IMR-90 (cell line): ENCODE measurements at regions not wholly inside any gene's neighbourhood (a gene's known extent, or its start where the extent isn't known, plus 50 kb on each side); places are given as distances from the start of the nearest gene placed in this dataset.
A peak's percentile ranks its signal among the peaks of the same experiment; 100 is the strongest.

ENCODE experiments used
- ATAC-seq: fragments of 200-7000 bp; cut with Tn5 transposase; 2 replicates; pipeline ENCODE4 v1.9.1; 2020; ENCODE audit warnings: low read depth, mild to moderate bottlenecking, moderate library complexity
- BruUV-seq: library from RNA; stranded (reverse); fragments of 400-500 nt; replicated peaks from 2 replicates; lab custom pipeline; 2021; lab: Mats Ljungman, UMichigan
- CTCF ChIA-PET: fragments of 300-600 bp; formaldehyde crosslinking; extraction: SDS; loops from one replicate; lab custom pipeline; 2021; ENCODE audit warnings: antibody characterized with exemption; lab: Yijun Ruan, JAX
- POLR2A ChIA-PET: fragments of 300-600 bp; sonication (Branson Sonifier 250); formaldehyde crosslinking; loops from one replicate; lab custom pipeline; 2022; ENCODE audit warnings: antibody characterized with exemption; ENCODE audit not compliant: unreplicated experiment; lab: Charles Lee
- DNase-seq: peaks from one replicate; pipeline ENCODE4 v3.0.0; 2013
- H2AFZ ChIP-seq: replicated peaks from 2 replicates; pipeline ENCODE3; 2013; ENCODE audit warnings: low read length, mild to moderate bottlenecking; ENCODE audit not compliant: poor library complexity
- H2AK5ac ChIP-seq: 2 replicates; pipeline ENCODE4 v1.6.1; 2013; ENCODE audit warnings: low read depth, low read length, inconsistent platforms
- H2AK9ac ChIP-seq: replicated peaks from 2 replicates; pipeline ENCODE3; 2013; ENCODE audit warnings: mild to moderate bottlenecking, low read depth, low read length, moderate library complexity; ENCODE audit not compliant: poor library complexity
- H2BK120ac ChIP-seq: 2 replicates; pipeline ENCODE4 v1.6.1; 2013; ENCODE audit warnings: low read depth, low read length, inconsistent platforms
- H2BK15ac ChIP-seq: 3 replicates; pipeline ENCODE4 v1.6.1; 2013; ENCODE audit warnings: low read depth, low read length, inconsistent platforms
- H2BK20ac ChIP-seq: 2 replicates; pipeline ENCODE4 v1.6.1; 2013; ENCODE audit warnings: low read depth, mild to moderate bottlenecking, inconsistent platforms, low read length, moderate library complexity
- H2BK5ac ChIP-seq: 2 replicates; pipeline ENCODE4 v1.6.1; 2013; ENCODE audit warnings: mild to moderate bottlenecking, low read depth, low read length, inconsistent platforms; ENCODE audit not compliant: poor library complexity, severe bottlenecking
- H3K14ac ChIP-seq: replicated peaks from 2 replicates; pipeline ENCODE4 v1.6.1; 2013; ENCODE audit warnings: low read depth, low read length, inconsistent platforms
- H3K18ac ChIP-seq: 2 replicates; pipeline ENCODE4 v1.6.1; 2013; ENCODE audit warnings: low read depth, low read length, control low read depth
- H3K23ac ChIP-seq: 2 replicates; pipeline ENCODE4 v1.6.1; 2013; ENCODE audit warnings: low read depth, low read length, inconsistent platforms
- H3K27ac ChIP-seq: 2 replicates; pipeline ENCODE4 v1.5.1; 2013; ENCODE audit warnings: mild to moderate bottlenecking, control low read depth, low read length; ENCODE audit not compliant: insufficient read depth
- H3K27me3 ChIP-seq: 2 replicates; pipeline ENCODE4 v1.6.1; 2013; ENCODE audit warnings: low read length; ENCODE audit not compliant: control insufficient read depth, insufficient read depth
- H3K36me3 ChIP-seq: 2 replicates; pipeline ENCODE4 v1.6.1; 2013; ENCODE audit warnings: low read length, mixed read lengths; ENCODE audit not compliant: control insufficient read depth, insufficient read depth
- H3K4ac ChIP-seq: 2 replicates; pipeline ENCODE4 v1.6.1; 2013; ENCODE audit warnings: low read depth, low read length, inconsistent platforms
- H3K4me1 ChIP-seq: 2 replicates; pipeline ENCODE4 v1.6.1; 2013; ENCODE audit warnings: low read length, mixed read lengths; ENCODE audit not compliant: control insufficient read depth, insufficient read depth
- H3K4me2 ChIP-seq: 2 replicates; pipeline ENCODE4 v1.6.1; 2013; ENCODE audit warnings: low read depth, mild to moderate bottlenecking, control low read depth, low read length, moderate library complexity
- H3K4me3 ChIP-seq: 2 replicates; pipeline ENCODE4 v1.5.1; 2013; ENCODE audit warnings: low read depth, mild to moderate bottlenecking, control low read depth, low read length, moderate library complexity; ENCODE audit not compliant: insufficient read depth
- H3K56ac ChIP-seq: 2 replicates; pipeline ENCODE4 v1.6.1; 2013; ENCODE audit warnings: low read length, inconsistent platforms; ENCODE audit not compliant: insufficient read depth; ENCODE audit errors: extremely low read depth
- H3K79me1 ChIP-seq, 2 experiments: 2 replicates each; pipeline ENCODE4 v1.6.1; 2013; ENCODE audit warnings: low read length in 2 of 2, inconsistent platforms in 1 of 2, low read depth in 1 of 2
- H3K9ac ChIP-seq: 2 replicates; pipeline ENCODE4 v1.6.1; 2013; ENCODE audit warnings: low read depth, low read length, control low read depth
- H3K9me1 ChIP-seq: 2 replicates; pipeline ENCODE4 v1.6.1; 2013; ENCODE audit warnings: low read length, inconsistent platforms; ENCODE audit not compliant: insufficient read depth
- H3K9me3 ChIP-seq: 2 replicates; pipeline ENCODE4 v1.6.1; 2013; ENCODE audit warnings: low read length; ENCODE audit not compliant: control insufficient read depth, insufficient read depth
- H4K20me1 ChIP-seq: 2 replicates; pipeline ENCODE4 v1.6.1; 2013; ENCODE audit warnings: low read length, inconsistent platforms; ENCODE audit not compliant: insufficient read depth
- H4K5ac ChIP-seq: 2 replicates; pipeline ENCODE4 v1.6.1; 2013; ENCODE audit warnings: mild to moderate bottlenecking, low read depth, low read length, control low read depth
- H4K8ac ChIP-seq, 2 experiments: 2 replicates each; pipeline ENCODE4 v1.6.1; 2013; ENCODE audit warnings: low read depth in 2 of 2, low read length in 2 of 2, control low read depth in 1 of 2, inconsistent platforms in 1 of 2
- H4K91ac ChIP-seq: 2 replicates; pipeline ENCODE4 v1.6.1; 2013; ENCODE audit warnings: low read depth, low read length, inconsistent platforms; ENCODE audit not compliant: insufficient read depth
- FOS ChIP-seq: fragments of 150-350 bp; IDR thresholded peaks from 2 replicates; pipeline ENCODE4 v1.6.1; 2016; ENCODE audit warnings: low read depth, low read length
- WGBS, 2 experiments: methylation state at CpG; one replicate each; pipeline versions ENCODE4 v1.1.5 to v1.1.7; 2013; ENCODE audit warnings: missing lambda C conversion rate in 2 of 2; ENCODE audit not compliant: insufficient read length in 1 of 2; ENCODE audit errors: extremely low coverage in 2 of 2; 5-methylcytosine and 5-hydroxymethylcytosine counted together
- dilution Hi-C: fragments of 300-500 bp; cut with HindIII; formaldehyde crosslinking; loops from one replicate; pipeline ENCODE4 v1.14.3; 2018; ENCODE audit warnings: low sequenced_read_pairs; ENCODE audit not compliant: unreplicated experiment
- in situ Hi-C: fragments of 300-500 bp; cut with MboI; formaldehyde crosslinking; loops from 3 replicates; pipeline ENCODE4 v1.14.3; 2019; ENCODE audit warnings: low sequenced_read_pairs, inconsistent platforms, mixed read lengths
- intact Hi-C: fragments of 100-400 bp; cut with micrococcal nuclease; formaldehyde crosslinking; loops from 2 replicates; pipeline ENCODE4 v1.10.0; 2022
- TF ChIP-seq, protein P1 (sequence below): conservative IDR thresholded peaks from 2 replicates; pipeline ENCODE4 v1.5.1; 2012; ENCODE audit warnings: mild to moderate bottlenecking, low read depth, low read length, improper control_type of control experiment

DNA sequence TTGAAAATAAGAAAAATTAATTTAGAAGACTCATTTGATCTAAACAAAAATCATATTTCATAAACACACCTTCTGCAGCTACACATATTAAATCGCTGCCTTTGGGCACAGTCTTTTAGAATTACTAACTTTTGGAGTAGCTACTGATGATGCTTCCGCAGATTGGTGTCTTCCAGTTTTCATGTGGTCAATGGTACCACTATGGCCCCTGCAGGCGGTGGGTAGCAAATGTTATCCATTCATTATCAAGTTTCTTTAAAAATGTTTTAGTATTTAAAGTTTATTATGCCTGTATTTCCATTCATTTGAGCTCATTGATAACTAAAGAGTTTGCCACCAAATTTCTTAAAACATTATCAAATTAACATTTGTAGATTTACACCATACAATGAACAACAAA lies 122.9 kb upstream of the GRAMD2B start:
- Histone ChIP-seq H3K56ac (no peak overlapping the region), H3K23ac (no peak overlapping the region), H2BK15ac (no peak overlapping the region), H2AFZ (no peak overlapping the region), H2AK5ac (no peak overlapping the region), H3K27me3 (no peaks in the 10 kb centered on the region), H4K8ac (no peak overlapping the region), H2BK5ac (no peak overlapping the region), H3K4me1 (no peaks in the 10 kb centered on the region), H3K4me2 (no peak overlapping the region), H3K4me3 (no peak overlapping the region), H3K14ac (no peak overlapping the region), H3K9me1 (no peaks in the 10 kb centered on the region), H4K5ac (no peak overlapping the region), H4K91ac (no peak overlapping the region), H3K9me3 (no peaks in the 10 kb centered on the region), H2BK20ac (no peak overlapping the region), H3K27ac (no peak overlapping the region), H3K4ac (no peak overlapping the region), H2BK120ac (no peak overlapping the region), H3K36me3 (no peaks in the 10 kb centered on the region), H4K20me1 (no peaks in the 10 kb centered on the region), H3K18ac (no peak overlapping the region), H3K79me1 (no peaks in the 10 kb centered on the region), H3K9ac (no peak overlapping the region), H2AK9ac (no peak overlapping the region)
- DNase-seq = no peak
- CTCF ChIA-PET = no interaction called here
- POLR2A ChIA-PET = no interaction called here
- BruUV-seq = no TSS peak
- intact Hi-C loops (no loop called here), dilution Hi-C loops (no loop called here), in situ Hi-C loops (no loop called here)
- TF ChIP-seq, protein P1, sequence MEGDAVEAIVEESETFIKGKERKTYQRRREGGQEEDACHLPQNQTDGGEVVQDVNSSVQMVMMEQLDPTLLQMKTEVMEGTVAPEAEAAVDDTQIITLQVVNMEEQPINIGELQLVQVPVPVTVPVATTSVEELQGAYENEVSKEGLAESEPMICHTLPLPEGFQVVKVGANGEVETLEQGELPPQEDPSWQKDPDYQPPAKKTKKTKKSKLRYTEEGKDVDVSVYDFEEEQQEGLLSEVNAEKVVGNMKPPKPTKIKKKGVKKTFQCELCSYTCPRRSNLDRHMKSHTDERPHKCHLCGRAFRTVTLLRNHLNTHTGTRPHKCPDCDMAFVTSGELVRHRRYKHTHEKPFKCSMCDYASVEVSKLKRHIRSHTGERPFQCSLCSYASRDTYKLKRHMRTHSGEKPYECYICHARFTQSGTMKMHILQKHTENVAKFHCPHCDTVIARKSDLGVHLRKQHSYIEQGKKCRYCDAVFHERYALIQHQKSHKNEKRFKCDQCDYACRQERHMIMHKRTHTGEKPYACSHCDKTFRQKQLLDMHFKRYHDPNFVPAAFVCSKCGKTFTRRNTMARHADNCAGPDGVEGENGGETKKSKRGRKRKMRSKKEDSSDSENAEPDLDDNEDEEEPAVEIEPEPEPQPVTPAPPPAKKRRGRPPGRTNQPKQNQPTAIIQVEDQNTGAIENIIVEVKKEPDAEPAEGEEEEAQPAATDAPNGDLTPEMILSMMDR = 0 out of 2 replicates have a peak, but pooled peaks have one; percentile 3
- no peak for TF ChIP-seq FOS
- no CpG with 5 or more reads among the region's 3 CpGs for WGBS, 2 experiments
- no peak for ATAC-seq
